CD14-positive monocyte (primary cell): ENCODE measurements at regions not wholly inside any gene's neighbourhood (a gene's known extent, or its start where the extent isn't known, plus 50 kb on each side); places are given as distances from the start of the nearest gene placed in this dataset.

Source experiments
- DNase-seq, 3 donors: peaks; one replicate each; pipeline ENCODE4 v3.0.0-alpha.2; 2011 to 2022
- H2AFZ ChIP-seq: 2 replicates; pipeline ENCODE4 v1.6.0; 2012; ENCODE audit warnings: mild to moderate bottlenecking, low read depth, low read length, inconsistent platforms; ENCODE audit not compliant: insufficient read depth, poor library complexity, severe bottlenecking
- H3K27ac ChIP-seq, 2 donors: 1 replicate in 1 of 2; 2 replicates in 1 of 2; pipeline ENCODE4 v1.5.1; 2012 to 2013; ENCODE audit warnings: low read length in 2 of 2, control low read depth in 1 of 2, inconsistent platforms in 1 of 2, low read depth in 1 of 2, mild to moderate bottlenecking in 1 of 2
- H3K27me3 ChIP-seq, 2 donors: one replicate each; pipeline versions ENCODE4 v1.6.0 to v1.6.1; 2011 to 2013; ENCODE audit warnings: low read length in 2 of 2; ENCODE audit not compliant: control insufficient read depth in 2 of 2, insufficient read depth in 2 of 2
- H3K36me3 ChIP-seq, 2 donors: replicated peaks in 1 of 2; 1 replicate in 1 of 2; 2 replicates in 1 of 2; pipeline versions ENCODE4 v1.5.1 to v1.6.1; 2012 to 2013; ENCODE audit warnings: low read length in 2 of 2, control low read depth in 1 of 2, inconsistent platforms in 1 of 2, mild to moderate bottlenecking in 1 of 2; ENCODE audit not compliant: insufficient read depth in 2 of 2, control insufficient read depth in 1 of 2
- H3K4me1 ChIP-seq, 2 donors: 1 replicate in 1 of 2; 2 replicates in 1 of 2; pipeline versions ENCODE4 v1.5.1 to v1.6.1; 2012 to 2013; ENCODE audit warnings: low read length in 2 of 2, control low read depth in 1 of 2, inconsistent platforms in 1 of 2, mild to moderate bottlenecking in 1 of 2, moderate library complexity in 1 of 2; ENCODE audit not compliant: insufficient read depth in 2 of 2, control insufficient read depth in 1 of 2
- H3K4me2 ChIP-seq: replicated peaks from 2 replicates; pipeline ENCODE3; 2012; ENCODE audit warnings: low read length, moderate library complexity, mild to moderate bottlenecking; ENCODE audit not compliant: poor library complexity, severe bottlenecking; ENCODE audit errors: extremely low read depth
- H3K4me3 ChIP-seq, 3 experiments: fragments of 200-600 bp in 1 of 3; sonication (generic) in 1 of 3; replicated peaks in 1 of 3; 1 replicate in 2 of 3; 2 replicates in 1 of 3; pipeline ENCODE4 v1.5.1; 2011 to 2013; ENCODE audit warnings: low read length in 3 of 3, mild to moderate bottlenecking in 3 of 3, control low read depth in 2 of 3, low read depth in 2 of 3, inconsistent platforms in 1 of 3, moderate library complexity in 1 of 3
- H3K79me2 ChIP-seq: 2 replicates; pipeline ENCODE4 v1.6.0; 2012; ENCODE audit warnings: mild to moderate bottlenecking, control low read depth, inconsistent platforms, low read length, moderate library complexity; ENCODE audit not compliant: insufficient read depth
- H3K9ac ChIP-seq: 2 replicates; pipeline ENCODE4 v1.6.0; 2017; ENCODE audit warnings: low read length, mild to moderate bottlenecking; ENCODE audit not compliant: insufficient read depth, poor library complexity, severe bottlenecking
- H3K9me3 ChIP-seq, 2 donors: replicated peaks in 1 of 2; 1 replicate in 1 of 2; 2 replicates in 1 of 2; pipeline versions ENCODE4 v1.5.1 to v1.6.1; 2012 to 2013; ENCODE audit warnings: low read length in 2 of 2, control low read depth in 1 of 2; ENCODE audit not compliant: control insufficient read depth in 1 of 2, insufficient read depth in 1 of 2
- H4K20me1 ChIP-seq: 2 replicates; pipeline ENCODE4 v1.6.0; 2012; ENCODE audit warnings: mild to moderate bottlenecking, low read length, control low read depth, moderate library complexity; ENCODE audit not compliant: insufficient read depth
- H3K27ac Mint-ChIP-seq, 7 donors: one replicate each; pipeline ENCODE4 v1.8.0; 2020; ENCODE audit warnings: mild to moderate bottlenecking in 7 of 7, mixed read lengths in 7 of 7, moderate library complexity in 6 of 7, inconsistent platforms in 2 of 7
- H3K27me3 Mint-ChIP-seq, 3 donors: one replicate each; pipeline ENCODE4 v1.8.0; 2021 to 2022; ENCODE audit warnings: low read depth in 3 of 3, mild to moderate bottlenecking in 3 of 3, mixed read lengths in 3 of 3, moderate library complexity in 3 of 3, inconsistent platforms in 1 of 3
- H3K36me3 Mint-ChIP-seq, 2 donors: one replicate each; pipeline ENCODE4 v1.8.0; 2020; ENCODE audit warnings: mixed read lengths in 2 of 2, inconsistent platforms in 1 of 2, mild to moderate bottlenecking in 1 of 2
- H3K4me1 Mint-ChIP-seq: one replicate; pipeline ENCODE4 v1.8.0; 2020; ENCODE audit warnings: mild to moderate bottlenecking, mixed read lengths
- H3K4me3 Mint-ChIP-seq, 2 donors: one replicate each; pipeline ENCODE4 v1.8.0; 2020; ENCODE audit warnings: mild to moderate bottlenecking in 2 of 2, mixed read lengths in 2 of 2, moderate library complexity in 1 of 2
- H3K9me3 Mint-ChIP-seq, 7 donors: one replicate each; pipeline ENCODE4 v1.8.0; 2020 to 2022; ENCODE audit warnings: mixed read lengths in 7 of 7, mild to moderate bottlenecking in 6 of 7, moderate library complexity in 6 of 7, inconsistent platforms in 2 of 7
- CTCF ChIP-seq: fragments of 200-600 bp; IDR thresholded peaks from one replicate; pipeline ENCODE4 v1.8.0; 2022; ENCODE audit warnings: antibody characterized with exemption, mild to moderate bottlenecking
- WGBS: methylation state at CpG from one replicate; pipeline ENCODE4 v1.1.5; 2013; ENCODE audit warnings: missing lambda C conversion rate; ENCODE audit not compliant: insufficient coverage; 5-methylcytosine and 5-hydroxymethylcytosine counted together
- intact Hi-C, 2 donors: fragments of 100-400 bp; cut with micrococcal nuclease; formaldehyde crosslinking; loops; one replicate each; pipeline versions ENCODE4 v1.15.0 to v1.15.1; 2023

DNA sequence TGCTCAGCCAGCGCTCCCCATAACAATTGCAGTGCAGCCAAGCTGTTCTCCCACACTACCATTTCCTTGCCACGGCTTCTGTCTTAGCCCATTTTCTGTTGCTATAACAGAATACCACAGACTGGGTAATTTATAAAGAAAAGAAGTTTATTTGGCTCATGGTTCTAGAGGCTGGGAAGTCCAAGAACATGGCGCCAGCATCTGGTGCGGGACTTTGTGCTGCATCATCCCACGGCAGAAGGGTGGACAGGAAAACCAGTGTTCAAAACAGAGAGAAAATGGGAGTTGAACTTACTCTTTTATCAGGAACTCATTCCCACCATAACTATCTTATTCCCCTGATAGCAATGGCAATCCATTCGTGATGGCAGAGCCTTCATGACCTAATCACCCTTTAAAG, 104.6 kb downstream of the FHDC1 start:
- DNase-seq, result no peak
- H3K27ac Mint-ChIP-seq, result no peak overlapping the region
- no peaks in the 10 kb centered on the region for H3K27me3 ChIP-seq
- no peak for TF ChIP-seq CTCF
- H3K4me1 Mint-ChIP-seq, result peaks cover 15% of the 10 kb centered on the region
- no peak overlapping the region for H3K9ac ChIP-seq
- H2AFZ ChIP-seq, result no peak overlapping the region
- no peaks in the 10 kb centered on the region for H3K36me3 ChIP-seq
- H3K36me3 Mint-ChIP-seq, result no peaks in the 10 kb centered on the region
- H3K27me3 Mint-ChIP-seq, result peaks cover 0 to 6% (median 5%) of the 10 kb centered on the region in 3 donors
- no peaks in the 10 kb centered on the region for H4K20me1 ChIP-seq
- H3K27ac ChIP-seq, result no peak overlapping the region
- H3K4me3 ChIP-seq, result no peak overlapping the region
- no peaks in the 10 kb centered on the region for H3K79me2 ChIP-seq
- peaks cover 0 to 6% of the 10 kb centered on the region in 2 donors for H3K9me3 ChIP-seq
- H3K4me2 ChIP-seq, result no peak overlapping the region
- 90% methylated on average over 1 of the region's 6 CpGs for WGBS
- peaks cover 0 to 9% (median 8%) of the 10 kb centered on the region in 7 donors for H3K9me3 Mint-ChIP-seq
- peaks cover 5 to 9% of the 10 kb centered on the region in 2 donors for H3K4me1 ChIP-seq
- intact Hi-C loops, result no loop called here
- no peak overlapping the region for H3K4me3 Mint-ChIP-seq

DNA sequence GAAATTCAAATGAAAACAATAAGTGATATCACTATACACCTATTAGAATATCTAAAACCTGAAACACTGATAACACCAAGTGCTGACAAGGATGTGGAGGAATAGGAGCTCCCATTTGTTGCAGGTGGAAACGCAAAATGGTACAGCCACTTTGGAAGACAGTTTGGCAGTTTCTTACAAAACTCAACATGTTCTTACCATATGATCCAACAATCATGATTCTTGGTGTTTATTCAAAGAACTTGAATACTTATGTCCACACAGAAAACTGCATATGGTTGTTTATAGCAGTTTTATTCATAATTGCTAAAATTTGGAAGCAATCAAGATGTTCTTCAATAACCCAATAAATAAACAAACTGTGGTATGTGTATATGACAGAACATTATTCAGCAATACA, 107.9 kb downstream of the FHDC1 start:
- Histone ChIP-seq H3K27me3 (no peaks in the 10 kb centered on the region), H3K4me2 (no peak overlapping the region), H3K79me2 (no peaks in the 10 kb centered on the region), H4K20me1 (no peaks in the 10 kb centered on the region), H3K4me3 (no peak overlapping the region), H2AFZ (no peak overlapping the region), H3K4me1 (peaks cover 5 to 9% of the 10 kb centered on the region in 2 donors), H3K27ac (no peak overlapping the region), H3K9ac (no peak overlapping the region), H3K36me3 (no peaks in the 10 kb centered on the region), H3K9me3 (peaks cover 0 to 6% of the 10 kb centered on the region in 2 donors)
- peaks cover 11% of the 10 kb centered on the region for H3K4me1 Mint-ChIP-seq
- no peak overlapping the region for H3K27ac Mint-ChIP-seq
- peaks cover 0 to 12% (median 8%) of the 10 kb centered on the region in 7 donors for H3K9me3 Mint-ChIP-seq
- WGBS, result no CpG with 5 or more reads among the region's 1 CpG
- no peak overlapping the region for H3K4me3 Mint-ChIP-seq
- H3K36me3 Mint-ChIP-seq, result no peaks in the 10 kb centered on the region
- no peak for DNase-seq
- intact Hi-C loops, result no loop called here
- TF ChIP-seq CTCF, result no peak
- peaks cover 0 to 4% (median 3%) of the 10 kb centered on the region in 3 donors for H3K27me3 Mint-ChIP-seq
